HepG2 (cell line): ENCODE measurements at regions not wholly inside any gene's neighbourhood (a gene's known extent, or its start where the extent isn't known, plus 50 kb on each side); places are given as distances from the start of the nearest gene placed in this dataset.

Experiments
- ATAC-seq: fragments of 200-7000 bp; cut with Tn5 transposase; 3 replicates; pipeline ENCODE4 v1.9.1; 2020; ENCODE audit warnings: mild to moderate bottlenecking, moderate library complexity
- BruUV-seq: library from RNA; stranded (reverse); fragments of 400-500 nt; replicated peaks from 2 replicates; lab custom pipeline; 2021; lab: Mats Ljungman, UMichigan
- CTCF ChIA-PET: fragments of 300-600 bp; formaldehyde crosslinking; extraction: SDS; loops from one replicate; lab custom pipeline; 2021; ENCODE audit warnings: low total read pairs, inconsistent platforms, low intra/inter-chr PET ratio; lab: Yijun Ruan, JAX
- POLR2A ChIA-PET: fragments of 350-600 bp; sonication (Branson Sonifier 250); formaldehyde crosslinking; loops from one replicate; lab custom pipeline; 2020; ENCODE audit warnings: antibody characterized with exemption, inconsistent platforms; lab: Yijun Ruan, JAX
- DNase-seq: peaks from one replicate; pipeline ENCODE4 v3.0.0-alpha.2; 2015; ENCODE audit warnings: low spot score
- FAIRE-seq: peaks from 3 replicates; lab custom pipeline; 2011; peaks lifted over from hg19 to GRCh38; lab: Jason Lieb, UNC
- H2AFZ ChIP-seq: one replicate; pipeline ENCODE4 v1.6.1; 2011; ENCODE audit warnings: low read length, inconsistent platforms
- H3K27ac ChIP-seq: fragments of 300-600 bp; 3 replicates; pipeline ENCODE4 v1.8.0; 2011; ENCODE audit warnings: mixed run types, mild to moderate bottlenecking, mixed read lengths, low read length, inconsistent platforms; ENCODE audit not compliant: insufficient read depth; ENCODE audit errors: extremely low read length
- H3K27me3 ChIP-seq, 2 experiments: fragments of 200-600 bp in 1 of 2; 2 replicates in 1 of 2; 3 replicates in 1 of 2; pipeline versions ENCODE4 v1.6.0 to v1.8.0; 2011; ENCODE audit warnings: low read length in 2 of 2, mild to moderate bottlenecking in 2 of 2, moderate library complexity in 2 of 2, inconsistent platforms in 1 of 2; ENCODE audit not compliant: insufficient read depth in 2 of 2, control insufficient read depth in 1 of 2
- H3K36me3 ChIP-seq, 2 experiments: fragments of 200-600 bp in 1 of 2; replicated peaks in 1 of 2; 2 replicates in 1 of 2; 3 replicates in 1 of 2; pipeline versions ENCODE4 v1.5.1 to v1.8.0; 2011; ENCODE audit warnings: low read length in 2 of 2, inconsistent platforms in 1 of 2; ENCODE audit not compliant: insufficient read depth in 2 of 2, control insufficient read depth in 1 of 2
- H3K4me1 ChIP-seq: 2 replicates; pipeline ENCODE4 v1.5.1; 2012; ENCODE audit warnings: low read length, inconsistent platforms; ENCODE audit not compliant: insufficient read depth
- H3K4me2 ChIP-seq: 2 replicates; pipeline ENCODE4 v1.6.0; 2011; ENCODE audit warnings: low read depth, low read length, inconsistent platforms
- H3K4me3 ChIP-seq, 3 experiments: fragments of 200-600 bp in 1 of 3; sonication (generic), shearing (Covaris generic) in 1 of 3; replicated peaks in 1 of 3; 2 replicates each; pipeline ENCODE4 v1.5.1; 2011 to 2016; ENCODE audit warnings: low read length in 3 of 3, inconsistent platforms in 2 of 3, low read depth in 2 of 3, mild to moderate bottlenecking in 2 of 3, control low read depth in 1 of 3, mixed read lengths in 1 of 3; ENCODE audit not compliant: insufficient read depth in 1 of 3
- H3K79me2 ChIP-seq: one replicate; pipeline ENCODE4 v1.6.1; 2011; ENCODE audit warnings: low read length, inconsistent platforms; ENCODE audit not compliant: insufficient read depth
- H3K9ac ChIP-seq: 2 replicates; pipeline ENCODE4 v1.6.0; 2011; ENCODE audit warnings: mild to moderate bottlenecking, low read depth, low read length, inconsistent platforms; ENCODE audit not compliant: insufficient read depth
- H3K9me3 ChIP-seq: 2 replicates; pipeline ENCODE4 v1.5.1; 2012; ENCODE audit warnings: mild to moderate bottlenecking, low read length
- H4K20me1 ChIP-seq: 2 replicates; pipeline ENCODE4 v1.6.0; 2011; ENCODE audit warnings: inconsistent platforms, mild to moderate bottlenecking, low read length, moderate library complexity; ENCODE audit not compliant: insufficient read depth
- CHD2 ChIP-seq: IDR thresholded peaks from 2 replicates; pipeline ENCODE4 v1.6.1; 2011; ENCODE audit warnings: low read depth, low read length, improper control_type of control experiment
- HNRNPUL1 ChIP-seq: fragments of 200-400 bp; formaldehyde crosslinking; IDR thresholded peaks from 2 replicates; pipeline ENCODE4 v1.6.1; 2017; ENCODE audit warnings: low read depth, mild to moderate bottlenecking, low read length, moderate library complexity
- MXD4 ChIP-seq: IDR thresholded peaks from 2 replicates; pipeline ENCODE4 v1.6.1; 2016; ENCODE audit warnings: mild to moderate bottlenecking, missing biosample characterization, missing genetic modification reagents
- NR2F6 ChIP-seq, 2 experiments: IDR thresholded peaks; 2 replicates each; pipeline ENCODE4 v1.6.1; 2016; ENCODE audit warnings: antibody characterized with exemption in 1 of 2, mild to moderate bottlenecking in 1 of 2
- SMAD1 ChIP-seq: sonication (generic); formaldehyde crosslinking; IDR thresholded peaks from 2 replicates; pipeline ENCODE4 v1.4.0; 2020; ENCODE audit warnings: missing genetic modification reagents, low read depth, mild to moderate bottlenecking, borderline replicate concordance
- ZFP36L2 ChIP-seq: sonication (generic); formaldehyde crosslinking; IDR thresholded peaks from 2 replicates; pipeline ENCODE4 v1.4.0; 2020; ENCODE audit warnings: missing genetic modification reagents
- ZNF547 ChIP-seq: sonication (generic); formaldehyde crosslinking; IDR thresholded peaks from 2 replicates; pipeline ENCODE4 v1.5.1; 2020; ENCODE audit warnings: mild to moderate bottlenecking, missing genetic modification reagents
- ZNF615 ChIP-seq: sonication (generic); formaldehyde crosslinking; IDR thresholded peaks from 2 replicates; pipeline ENCODE4 v1.5.0; 2020; ENCODE audit warnings: mild to moderate bottlenecking, missing genetic modification reagents, borderline replicate concordance
- ZNF878 ChIP-seq: sonication (generic); formaldehyde crosslinking; IDR thresholded peaks from 2 replicates; pipeline ENCODE4 v1.8.1; 2023; ENCODE audit warnings: mild to moderate bottlenecking, missing genetic modification reagents, moderate library complexity
- ZSCAN31 ChIP-seq: sonication (generic); formaldehyde crosslinking; IDR thresholded peaks from 2 replicates; pipeline ENCODE4 v1.5.0; 2020; ENCODE audit warnings: low read depth, mild to moderate bottlenecking, missing genetic modification reagents
- WGBS: methylation state at CpG from one replicate; pipeline ENCODE4 v1.1.6; 2017; ENCODE audit warnings: low lambda C conversion rate; 5-methylcytosine and 5-hydroxymethylcytosine counted together
- in situ Hi-C: cut with HindIII; loops from 2 replicates; pipeline ENCODE4 v1.10.0; 2017; ENCODE audit warnings: low pct_unique_long_range_greater_than_20kb; ENCODE audit not compliant: extremely low pct_ligation_motif_present
- intact Hi-C: fragments of 100-400 bp; cut with micrococcal nuclease; formaldehyde crosslinking; loops from one replicate; pipeline ENCODE4 v1.10.0; 2022; ENCODE audit not compliant: unreplicated experiment
- TF ChIP-seq, protein P1 (sequence below): sonication (generic); formaldehyde crosslinking; IDR thresholded peaks from 2 replicates; pipeline ENCODE4 v1.8.1; 2023; ENCODE audit warnings: missing genetic modification reagents, mild to moderate bottlenecking, borderline replicate concordance
- TF ChIP-seq, protein P2 (sequence below): sonication (generic); formaldehyde crosslinking; IDR thresholded peaks from 2 replicates; pipeline ENCODE4 v1.9.0; 2021; ENCODE audit warnings: missing genetic modification reagents, mild to moderate bottlenecking, borderline replicate concordance

DNA sequence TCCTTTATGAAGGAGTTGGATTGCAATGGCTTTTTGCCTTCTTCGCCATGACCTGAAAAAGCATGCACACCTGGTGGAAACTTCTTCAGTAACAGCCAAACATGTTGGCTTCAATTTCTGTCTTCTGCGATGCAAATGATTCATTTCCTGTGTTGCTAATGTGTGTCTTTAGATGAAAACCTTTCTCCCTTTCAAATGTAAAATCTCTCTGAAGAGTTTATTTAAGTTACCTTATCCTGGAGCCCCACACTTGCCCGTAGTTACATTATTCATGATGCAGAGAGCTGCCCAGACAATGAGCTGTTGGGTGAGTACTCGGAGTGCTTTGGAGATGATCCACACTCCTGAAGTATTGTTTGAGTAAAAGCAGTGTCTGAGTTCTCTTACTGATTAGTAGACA is 1100.9 kb downstream of the RPA4 start (continued):
- no peak for TF ChIP-seq ZNF547 (CRISPR knock-in tag)
- TF ChIP-seq, protein P1, sequence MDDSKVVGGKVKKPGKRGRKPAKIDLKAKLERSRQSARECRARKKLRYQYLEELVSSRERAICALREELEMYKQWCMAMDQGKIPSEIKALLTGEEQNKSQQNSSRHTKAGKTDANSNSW = no peak
- no peak for TF ChIP-seq ZNF878 (CRISPR knock-in tag)
- TF ChIP-seq, protein P2, sequence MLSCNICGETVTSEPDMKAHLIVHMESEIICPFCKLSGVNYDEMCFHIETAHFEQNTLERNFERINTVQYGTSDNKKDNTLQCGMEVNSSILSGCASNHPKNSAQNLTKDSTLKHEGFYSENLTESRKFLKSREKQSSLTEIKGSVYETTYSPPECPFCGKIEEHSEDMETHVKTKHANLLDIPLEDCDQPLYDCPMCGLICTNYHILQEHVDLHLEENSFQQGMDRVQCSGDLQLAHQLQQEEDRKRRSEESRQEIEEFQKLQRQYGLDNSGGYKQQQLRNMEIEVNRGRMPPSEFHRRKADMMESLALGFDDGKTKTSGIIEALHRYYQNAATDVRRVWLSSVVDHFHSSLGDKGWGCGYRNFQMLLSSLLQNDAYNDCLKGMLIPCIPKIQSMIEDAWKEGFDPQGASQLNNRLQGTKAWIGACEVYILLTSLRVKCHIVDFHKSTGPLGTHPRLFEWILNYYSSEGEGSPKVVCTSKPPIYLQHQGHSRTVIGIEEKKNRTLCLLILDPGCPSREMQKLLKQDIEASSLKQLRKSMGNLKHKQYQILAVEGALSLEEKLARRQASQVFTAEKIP (CRISPR knock-in tag) = no peak
- TF ChIP-seq ZFP36L2 = no peak
- no peak for TF ChIP-seq ZNF615 (CRISPR knock-in tag)
- no peak for TF ChIP-seq ZSCAN31 (CRISPR knock-in tag)
- TF ChIP-seq NR2F6 (IDR thresholded peaks at IDR 0.05) = no peak
- TF ChIP-seq NR2F6 (CRISPR knock-in tag; IDR thresholded peaks at IDR 0.05) = no peak
- TF ChIP-seq, all 625 proteins: peak for 0

DNA sequence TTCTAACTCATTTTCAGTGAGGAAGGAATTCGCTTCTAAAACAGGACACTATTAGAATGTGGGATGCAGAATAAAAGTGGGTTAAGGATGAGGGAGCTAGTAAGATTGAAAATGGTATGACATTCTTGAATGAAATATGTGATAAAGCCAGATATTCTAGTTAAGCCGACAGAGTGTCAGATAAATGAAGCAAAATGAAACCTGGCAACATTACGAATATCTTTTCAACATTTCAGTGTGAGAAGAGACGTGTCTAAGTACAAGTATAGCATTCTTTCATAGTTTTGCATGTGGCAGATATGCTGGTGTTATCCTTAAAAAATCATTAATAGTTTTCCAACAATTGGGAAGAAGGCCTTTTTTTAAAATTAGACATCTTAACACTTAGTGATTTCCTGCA is 1101.4 kb downstream of the RPA4 start:
- H3K27ac ChIP-seq = no peak overlapping the region
- no peaks in the 10 kb centered on the region for H3K79me2 ChIP-seq
- POLR2A ChIA-PET = no interaction called here
- no peaks in the 10 kb centered on the region for H3K9me3 ChIP-seq
- H3K27me3 ChIP-seq = no peaks in the 10 kb centered on the region
- ATAC-seq = no peak
- no peaks in the 10 kb centered on the region for H3K36me3 ChIP-seq
- no peak overlapping the region for H3K9ac ChIP-seq
- TF ChIP-seq MXD4 (CRISPR knock-in tag) (no peak), CHD2 (no peak), SMAD1 (CRISPR knock-in tag) (no peak), HNRNPUL1 (no peak)
- H4K20me1 ChIP-seq = no peaks in the 10 kb centered on the region
- BruUV-seq = no TSS peak
- H3K4me1 ChIP-seq = no peaks in the 10 kb centered on the region
- no peak overlapping the region for H3K4me2 ChIP-seq
- no peak overlapping the region for H2AFZ ChIP-seq
- H3K4me3 ChIP-seq = no peak overlapping the region
- no peak for FAIRE-seq
- intact Hi-C loops = no loop called here
- DNase-seq = no peak
- WGBS = 2% methylated on average over 4 of the region's 4 CpGs
- CTCF ChIA-PET = no interaction called here
- in situ Hi-C loops = no loop called here
